ENCODE measurements at regions not wholly inside any gene's neighbourhood (a gene's known extent, or its start where the extent isn't known, plus 50 kb on each side); places are given as distances from the start of the nearest gene placed in this dataset.
A peak's percentile ranks its signal among the peaks of the same experiment; 100 is the strongest.

GRCh38 chr6:958488-958887 is 265.5 kb upstream of the EXOC2 start:
- no peak overlapping the region for H3K27ac ChIP-seq
- H3K4me3 ChIP-seq = no peak overlapping the region
- no peak overlapping the region for H3K9ac ChIP-seq
- peaks cover 19% of the 10 kb centered on the region for H3K4me1 Mint-ChIP-seq
- H3K27ac Mint-ChIP-seq = peak overlapping the region; percentile 42
- no peaks in the 10 kb centered on the region for H3K36me3 Mint-ChIP-seq
- DNase-seq (ENCODE audit: low spot score) = no peak
- H3K9me3 Mint-ChIP-seq = peaks cover 2% of the 10 kb centered on the region
- H3K4me2 ChIP-seq = no peak overlapping the region
- H4K20me1 ChIP-seq (ENCODE audit: low read depth) = no peaks in the 10 kb centered on the region
- H3K36me3 ChIP-seq = no peaks in the 10 kb centered on the region
- no peak for TF ChIP-seq EZH2phosphoT487 (IDR thresholded peaks at IDR 0.05)
- no peak for TF ChIP-seq CTCF (IDR thresholded peaks at IDR 0.05)
- no peak for TF ChIP-seq EZH2 (IDR thresholded peaks at IDR 0.05)
- peaks cover 14% of the 10 kb centered on the region for H3K4me1 ChIP-seq
- no peaks in the 10 kb centered on the region for H3K27me3 ChIP-seq
- no peaks in the 10 kb centered on the region for H3K79me2 ChIP-seq (ENCODE audit: low read depth)
- no peak overlapping the region for H3K4me3 Mint-ChIP-seq
- no peaks in the 10 kb centered on the region for H3F3A ChIP-seq (ENCODE audit: low read depth)
- no peaks in the 10 kb centered on the region for H3K9me3 ChIP-seq (ENCODE audit: low read depth)
- no peak overlapping the region for H2AFZ ChIP-seq (replicated peaks)
- H3K27me3 Mint-ChIP-seq (ENCODE audit: insufficient read depth, low read depth) = peaks cover 9% of the 10 kb centered on the region

- peaks cover 3% of the 10 kb centered on the region for H3K27me3 Mint-ChIP-seq (ENCODE audit: insufficient read depth, low read depth)
- DNase-seq (ENCODE audit: low spot score) = no peak
- Histone ChIP-seq H3K27me3 (no peaks in the 10 kb centered on the region), H3K36me3 (no peaks in the 10 kb centered on the region), H3K4me2 (no peak overlapping the region), H3K9ac (no peak overlapping the region), H3F3A (ENCODE audit: low read depth) (no peaks in the 10 kb centered on the region), H3K27ac (no peak overlapping the region), H4K20me1 (ENCODE audit: low read depth) (no peaks in the 10 kb centered on the region), H3K9me3 (ENCODE audit: low read depth) (no peaks in the 10 kb centered on the region), H3K79me2 (ENCODE audit: low read depth) (no peaks in the 10 kb centered on the region), H3K4me1 (no peaks in the 10 kb centered on the region), H2AFZ (replicated peaks) (no peak overlapping the region), H3K4me3 (no peak overlapping the region)
- H3K4me3 Mint-ChIP-seq = no peak overlapping the region
- no peaks in the 10 kb centered on the region for H3K36me3 Mint-ChIP-seq
- H3K9me3 Mint-ChIP-seq = no peaks in the 10 kb centered on the region
- TF ChIP-seq EZH2phosphoT487 (IDR thresholded peaks at IDR 0.05) (no peak), CTCF (IDR thresholded peaks at IDR 0.05) (no peak), EZH2 (IDR thresholded peaks at IDR 0.05) (no peak)
- no peak overlapping the region for H3K27ac Mint-ChIP-seq
- peaks cover under 1% of the 10 kb centered on the region for H3K4me1 Mint-ChIP-seq
Measured at GRCh38 chr6:951399-952181, 258.7 kb upstream of the EXOC2 start.

GRCh38 chr6:947235-947934 is 254.4 kb upstream of the EXOC2 start:
- no peaks in the 10 kb centered on the region for H3K4me1 ChIP-seq
- H4K20me1 ChIP-seq (ENCODE audit: low read depth) = no peaks in the 10 kb centered on the region
- no peaks in the 10 kb centered on the region for H3K36me3 Mint-ChIP-seq
- no peak overlapping the region for H3K9ac ChIP-seq
- H3K4me1 Mint-ChIP-seq = peaks cover 7% of the 10 kb centered on the region
- no peaks in the 10 kb centered on the region for H3K27me3 Mint-ChIP-seq (ENCODE audit: insufficient read depth, low read depth)
- no peak for TF ChIP-seq EZH2 (IDR thresholded peaks at IDR 0.05)
- TF ChIP-seq CTCF (IDR thresholded peaks at IDR 0.05) = no peak
- TF ChIP-seq EZH2phosphoT487 (IDR thresholded peaks at IDR 0.05) = no peak
- no peak overlapping the region for H3K4me3 Mint-ChIP-seq
- H3K9me3 ChIP-seq (ENCODE audit: low read depth) = peaks cover 9% of the 10 kb centered on the region
- no peak overlapping the region for H3K4me2 ChIP-seq
- no peaks in the 10 kb centered on the region for H3K9me3 Mint-ChIP-seq
- no peaks in the 10 kb centered on the region for H3F3A ChIP-seq (ENCODE audit: low read depth)
- H2AFZ ChIP-seq (replicated peaks) = no peak overlapping the region
- no peaks in the 10 kb centered on the region for H3K36me3 ChIP-seq
- H3K27ac Mint-ChIP-seq = no peak overlapping the region
- DNase-seq (ENCODE audit: low spot score) = no peak
- H3K4me3 ChIP-seq = no peak overlapping the region
- no peaks in the 10 kb centered on the region for H3K79me2 ChIP-seq (ENCODE audit: low read depth)
- H3K27ac ChIP-seq = no peak overlapping the region
- H3K27me3 ChIP-seq = no peaks in the 10 kb centered on the region
